Nephron (organoid): ENCODE measurements at regions not wholly inside any gene's neighbourhood (a gene's known extent, or its start where the extent isn't known, plus 50 kb on each side); places are given as distances from the start of the nearest gene placed in this dataset.

Source experiments
- H3K27ac Mint-ChIP-seq, 3 experiments: 2 replicates each; pipeline ENCODE4 v1.8.0; 2020; ENCODE audit warnings: mixed read lengths in 3 of 3, mild to moderate bottlenecking in 2 of 3, moderate library complexity in 1 of 3
- H3K27me3 Mint-ChIP-seq: 2 replicates; pipeline ENCODE4 v1.8.0; 2021; ENCODE audit warnings: low read depth, mild to moderate bottlenecking, moderate library complexity, mixed read lengths
- H3K36me3 Mint-ChIP-seq: 2 replicates; pipeline ENCODE4 v1.8.0; 2020; ENCODE audit warnings: low read depth, mixed read lengths
- H3K4me1 Mint-ChIP-seq: 2 replicates; pipeline ENCODE4 v1.8.0; 2020; ENCODE audit warnings: mixed read lengths
- H3K4me3 Mint-ChIP-seq, 3 experiments: 2 replicates each; pipeline ENCODE4 v1.8.0; 2020; ENCODE audit warnings: mild to moderate bottlenecking in 3 of 3, mixed read lengths in 3 of 3, moderate library complexity in 2 of 3
- H3K9me3 Mint-ChIP-seq: 2 replicates; pipeline ENCODE4 v1.8.0; 2020; ENCODE audit warnings: mixed read lengths
- TF ChIP-seq, protein P1 (sequence below), 3 experiments: fragments of 200-600 bp; sonication (generic); IDR thresholded peaks; one replicate each; pipeline ENCODE4 v1.5.0; 2021; ENCODE audit warnings: antibody characterized with exemption in 3 of 3; ENCODE audit not compliant: unreplicated experiment in 3 of 3

DNA sequence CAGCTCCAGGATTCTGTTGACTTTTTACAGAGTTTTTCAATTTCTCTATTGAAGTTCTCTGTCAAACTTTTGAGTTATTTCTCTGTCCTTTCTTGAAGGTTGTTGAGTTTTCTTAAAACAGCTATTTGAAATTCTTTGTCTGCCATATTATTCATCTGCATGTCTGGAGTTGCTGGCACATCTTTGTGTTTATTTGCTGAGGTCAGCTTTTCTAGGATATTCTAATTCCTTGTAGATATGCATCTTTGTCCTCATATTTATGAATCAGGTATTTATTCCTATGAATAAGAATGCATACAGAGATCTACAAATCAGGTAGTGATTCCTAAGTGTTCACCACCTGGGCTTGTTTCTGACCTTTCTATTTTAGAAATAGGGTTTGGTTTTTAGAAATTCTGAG, 546.4 kb downstream of the RAPGEF2 start:
- Mint-ChIP-seq H3K36me3 (no peaks in the 10 kb centered on the region), H3K4me3 (no peak overlapping the region), H3K9me3 (peaks cover 16% of the 10 kb centered on the region), H3K27me3 (no peaks in the 10 kb centered on the region), H3K4me1 (no peaks in the 10 kb centered on the region), H3K27ac (no peak overlapping the region)
- TF ChIP-seq, protein P1, sequence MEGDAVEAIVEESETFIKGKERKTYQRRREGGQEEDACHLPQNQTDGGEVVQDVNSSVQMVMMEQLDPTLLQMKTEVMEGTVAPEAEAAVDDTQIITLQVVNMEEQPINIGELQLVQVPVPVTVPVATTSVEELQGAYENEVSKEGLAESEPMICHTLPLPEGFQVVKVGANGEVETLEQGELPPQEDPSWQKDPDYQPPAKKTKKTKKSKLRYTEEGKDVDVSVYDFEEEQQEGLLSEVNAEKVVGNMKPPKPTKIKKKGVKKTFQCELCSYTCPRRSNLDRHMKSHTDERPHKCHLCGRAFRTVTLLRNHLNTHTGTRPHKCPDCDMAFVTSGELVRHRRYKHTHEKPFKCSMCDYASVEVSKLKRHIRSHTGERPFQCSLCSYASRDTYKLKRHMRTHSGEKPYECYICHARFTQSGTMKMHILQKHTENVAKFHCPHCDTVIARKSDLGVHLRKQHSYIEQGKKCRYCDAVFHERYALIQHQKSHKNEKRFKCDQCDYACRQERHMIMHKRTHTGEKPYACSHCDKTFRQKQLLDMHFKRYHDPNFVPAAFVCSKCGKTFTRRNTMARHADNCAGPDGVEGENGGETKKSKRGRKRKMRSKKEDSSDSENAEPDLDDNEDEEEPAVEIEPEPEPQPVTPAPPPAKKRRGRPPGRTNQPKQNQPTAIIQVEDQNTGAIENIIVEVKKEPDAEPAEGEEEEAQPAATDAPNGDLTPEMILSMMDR (IDR thresholded peaks at IDR 0.05; ENCODE audit: unreplicated experiment in 3 of 3), result no peak

DNA sequence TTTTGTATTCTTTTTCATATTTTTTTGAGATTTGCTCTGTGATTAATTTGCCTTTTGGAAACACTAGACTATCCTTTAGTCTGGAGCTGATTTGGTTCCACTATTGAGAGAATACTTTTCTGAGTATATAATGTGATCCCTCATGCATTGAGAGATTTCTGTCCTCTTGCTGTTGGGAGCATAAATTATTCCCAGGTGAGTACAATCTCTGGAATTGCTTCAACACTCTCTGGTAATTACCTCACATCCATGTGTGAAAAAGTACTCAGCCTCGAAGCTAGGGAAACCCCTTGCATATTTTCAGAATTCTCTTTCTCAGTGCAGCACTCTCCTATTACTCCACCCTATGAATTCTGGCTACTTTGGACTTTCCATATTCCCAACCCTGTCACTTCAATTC, 550.0 kb downstream of the RAPGEF2 start:
- Mint-ChIP-seq H3K36me3 (no peaks in the 10 kb centered on the region), H3K4me1 (no peaks in the 10 kb centered on the region), H3K27ac (no peak overlapping the region), H3K27me3 (no peaks in the 10 kb centered on the region), H3K9me3 (peaks cover 12% of the 10 kb centered on the region), H3K4me3 (no peak overlapping the region)
- TF ChIP-seq, protein P1 (IDR thresholded peaks at IDR 0.05; ENCODE audit: unreplicated experiment in 3 of 3), result no peak

DNA sequence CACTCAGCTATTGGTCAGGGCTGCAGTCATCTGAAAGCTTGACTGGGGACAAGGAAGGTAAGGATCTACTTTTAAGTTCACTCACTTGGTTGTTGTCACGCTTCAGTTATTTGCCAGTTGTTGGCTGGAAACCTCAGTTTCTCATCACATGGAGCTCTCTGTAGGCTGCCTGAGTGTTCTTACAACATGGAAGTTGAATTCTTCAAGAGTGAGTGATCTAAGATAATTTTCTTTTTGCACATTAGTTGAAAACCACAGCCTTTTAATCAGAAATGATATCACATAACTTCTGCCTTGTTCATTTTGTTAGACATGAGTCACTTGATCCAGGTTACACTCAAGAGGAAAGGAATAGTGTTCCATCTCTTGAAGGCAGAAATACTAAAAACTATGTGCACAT, 552.7 kb downstream of the RAPGEF2 start:
- Mint-ChIP-seq H3K27me3 (no peaks in the 10 kb centered on the region), H3K4me3 (no peak overlapping the region), H3K27ac (no peak overlapping the region), H3K9me3 (peaks cover 4% of the 10 kb centered on the region), H3K36me3 (no peaks in the 10 kb centered on the region), H3K4me1 (no peaks in the 10 kb centered on the region)
- TF ChIP-seq, protein P1 (IDR thresholded peaks at IDR 0.05; ENCODE audit: unreplicated experiment in 3 of 3), result no peak

DNA sequence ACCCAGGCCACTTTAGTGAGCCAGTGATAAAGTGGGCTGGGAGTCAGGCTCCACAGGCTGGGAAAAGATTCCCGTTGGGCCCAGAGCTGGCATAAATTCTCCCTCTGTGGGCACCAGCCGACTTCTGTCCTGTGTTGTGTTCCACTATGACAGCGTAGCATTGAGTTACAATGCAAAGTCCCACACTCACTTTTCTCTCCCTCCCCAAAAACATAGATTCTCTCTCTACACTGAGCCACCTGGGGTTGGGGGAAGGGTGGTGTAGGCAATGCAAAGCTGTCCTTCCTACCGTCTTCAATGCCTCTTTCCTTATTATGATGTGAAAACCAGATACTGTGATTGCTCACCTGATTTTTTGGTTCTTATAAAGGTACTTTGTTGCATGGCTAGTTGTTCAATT, 566.2 kb downstream of the RAPGEF2 start:
- Mint-ChIP-seq H3K36me3 (no peaks in the 10 kb centered on the region), H3K4me1 (no peaks in the 10 kb centered on the region), H3K9me3 (peaks cover 6% of the 10 kb centered on the region), H3K4me3 (no peak overlapping the region), H3K27me3 (peaks cover 3% of the 10 kb centered on the region), H3K27ac (no peak overlapping the region)
- TF ChIP-seq, protein P1 (IDR thresholded peaks at IDR 0.05; ENCODE audit: unreplicated experiment in 3 of 3), result no peak

DNA sequence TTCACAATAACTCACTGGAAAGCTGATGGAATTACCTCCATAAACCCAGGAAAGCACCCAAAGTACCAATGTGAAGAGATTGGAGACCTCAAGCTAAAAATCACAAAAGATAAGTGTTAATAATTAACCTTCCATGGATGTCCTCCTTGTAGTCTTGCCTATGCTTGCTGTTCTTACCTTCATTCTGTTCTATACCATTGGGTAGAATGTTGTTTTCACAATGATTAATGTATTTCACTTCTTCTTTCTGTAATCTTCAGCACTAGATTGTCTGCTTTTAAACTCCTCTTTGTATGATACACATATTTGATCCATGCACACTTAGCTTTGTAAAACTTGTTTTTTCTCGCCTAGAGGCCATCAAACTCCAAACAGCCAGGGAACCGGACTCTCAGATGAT, 570.3 kb downstream of the RAPGEF2 start:
- Mint-ChIP-seq H3K36me3 (no peaks in the 10 kb centered on the region), H3K4me3 (no peak overlapping the region), H3K27me3 (peaks cover 3% of the 10 kb centered on the region), H3K27ac (no peak overlapping the region), H3K4me1 (peaks cover 11% of the 10 kb centered on the region), H3K9me3 (no peaks in the 10 kb centered on the region)
- TF ChIP-seq, protein P1 (IDR thresholded peaks at IDR 0.05; ENCODE audit: unreplicated experiment in 3 of 3), result no peak

DNA sequence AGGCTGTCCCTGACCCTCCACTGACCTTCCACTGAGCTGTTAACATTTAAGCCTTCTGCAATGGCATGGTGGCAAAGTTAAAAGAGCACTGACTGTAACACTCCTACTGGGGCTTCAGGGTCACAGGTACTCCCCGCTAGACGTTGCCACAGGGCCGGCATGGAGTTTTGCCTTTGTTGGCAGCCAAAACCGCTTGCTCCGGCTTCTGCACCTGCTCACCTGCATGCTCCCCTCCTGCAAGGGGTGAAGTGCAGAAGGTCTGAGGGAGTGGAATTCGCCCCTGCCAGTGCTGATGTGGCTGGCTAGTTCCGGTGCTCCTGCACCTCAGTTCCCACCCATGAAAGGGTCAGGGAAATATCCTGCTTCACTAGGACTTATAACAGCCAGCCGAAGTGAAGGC, 571.4 kb downstream of the RAPGEF2 start:
- TF ChIP-seq, protein P1 (IDR thresholded peaks at IDR 0.05; ENCODE audit: unreplicated experiment in 3 of 3), result no peak
- H3K9me3 Mint-ChIP-seq, result no peaks in the 10 kb centered on the region
- H3K27me3 Mint-ChIP-seq, result no peaks in the 10 kb centered on the region
- no peak overlapping the region for H3K27ac Mint-ChIP-seq
- H3K4me3 Mint-ChIP-seq, result no peak overlapping the region
- peaks cover 11% of the 10 kb centered on the region for H3K4me1 Mint-ChIP-seq
- no peaks in the 10 kb centered on the region for H3K36me3 Mint-ChIP-seq
